ENCODE measurements at regions not wholly inside any gene's neighbourhood (a gene's known extent, or its start where the extent isn't known, plus 50 kb on each side); places are given as distances from the start of the nearest gene placed in this dataset.
A peak's percentile ranks its signal among the peaks of the same experiment; 100 is the strongest.
"Not testable (repeated sequence)": the region's sequence is repeated elsewhere in the genome, so short reads cannot be mapped to it uniquely, and the experiment has no call there.

- no peak for DNase-seq (ENCODE audit: low read depth)
These were observed 142.7 kb upstream of the FZD8 start for GRCh38 chr10:35784751-35785150.

- DNase-seq (ENCODE audit: low read depth), result peak; percentile 18
These were observed 141.3 kb upstream of the FZD8 start for GRCh38 chr10:35783305-35783838.

- DNase-seq (ENCODE audit: low read depth), result peak; percentile 16
These were observed 139.5 kb upstream of the FZD8 start for GRCh38 chr10:35781643-35782035.

DNA sequence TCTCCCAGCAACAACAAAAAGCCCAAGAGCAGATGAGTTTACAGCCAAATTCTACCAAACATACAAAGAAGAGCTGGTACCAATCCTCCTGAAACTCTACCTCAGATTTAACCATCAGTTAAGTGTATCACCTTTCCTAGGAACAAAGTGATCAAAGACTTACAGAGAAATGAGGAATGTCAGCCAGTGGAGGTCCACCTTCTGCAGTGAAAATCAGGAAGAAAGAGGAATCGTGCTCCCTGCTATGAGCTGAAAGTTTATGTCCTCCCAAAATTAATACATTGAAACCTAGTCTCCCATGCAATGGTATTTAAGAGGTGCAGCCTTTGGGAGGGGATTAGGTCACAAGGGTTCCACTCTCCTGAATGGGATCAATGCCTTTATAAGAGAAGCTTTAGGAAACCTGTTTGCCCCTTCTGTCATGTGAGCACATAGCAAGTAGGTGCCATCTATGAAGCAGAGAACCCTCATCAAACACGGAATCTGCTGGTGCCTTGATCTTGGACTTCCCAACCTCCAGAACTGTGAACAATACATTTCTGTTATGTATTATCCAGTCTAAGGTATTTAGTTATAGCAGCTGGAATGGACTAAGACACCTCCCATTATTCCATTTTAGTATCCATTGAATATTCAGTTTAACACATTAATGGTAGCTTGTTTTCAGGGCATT lies 139.0 kb upstream of the FZD8 start:
- DNase-seq (ENCODE audit: low read depth), result no peak

- DNase-seq (ENCODE audit: low read depth), result no peak
These were observed 136.2 kb upstream of the FZD8 start for GRCh38 chr10:35778306-35778705.

GRCh38 chr10:35776557-35776956 lies 134.5 kb upstream of the FZD8 start:
- DNase-seq (ENCODE audit: low read depth), result not testable (repeated sequence)

- DNase-seq (ENCODE audit: low read depth), result no peak
These were observed 132.0 kb upstream of the FZD8 start for GRCh38 chr10:35774109-35774508.

DNA sequence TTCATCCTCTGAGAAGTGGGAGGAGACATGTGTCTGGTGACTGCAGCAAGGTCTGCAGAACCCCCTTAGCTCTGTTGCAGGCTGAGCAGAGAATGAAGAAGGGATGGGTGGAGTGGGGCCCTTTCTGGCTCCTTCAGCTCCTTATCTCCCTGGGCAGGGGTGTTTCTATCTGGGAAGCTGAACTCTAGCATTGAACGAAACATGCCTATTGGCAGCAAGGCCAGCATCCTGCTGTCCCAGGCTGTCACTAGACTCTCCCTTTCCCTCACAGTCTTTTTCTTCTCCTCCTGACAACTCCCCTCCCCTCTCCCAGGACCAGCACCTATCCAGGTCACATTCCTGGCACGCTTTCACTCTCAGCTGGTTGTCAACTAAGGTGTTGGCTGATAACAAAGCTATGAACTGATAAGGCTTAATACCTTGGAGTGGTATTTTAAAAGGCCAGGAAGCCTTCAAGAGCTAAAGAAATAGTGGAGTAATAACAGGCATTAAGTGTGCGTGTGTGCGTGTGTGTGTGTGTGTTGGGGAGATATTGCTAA lies 128.8 kb upstream of the FZD8 start:
- no peak for DNase-seq (ENCODE audit: low read depth)

- no peak for DNase-seq (ENCODE audit: low read depth)
These were observed 127.7 kb upstream of the FZD8 start for GRCh38 chr10:35769795-35770194.

DNA sequence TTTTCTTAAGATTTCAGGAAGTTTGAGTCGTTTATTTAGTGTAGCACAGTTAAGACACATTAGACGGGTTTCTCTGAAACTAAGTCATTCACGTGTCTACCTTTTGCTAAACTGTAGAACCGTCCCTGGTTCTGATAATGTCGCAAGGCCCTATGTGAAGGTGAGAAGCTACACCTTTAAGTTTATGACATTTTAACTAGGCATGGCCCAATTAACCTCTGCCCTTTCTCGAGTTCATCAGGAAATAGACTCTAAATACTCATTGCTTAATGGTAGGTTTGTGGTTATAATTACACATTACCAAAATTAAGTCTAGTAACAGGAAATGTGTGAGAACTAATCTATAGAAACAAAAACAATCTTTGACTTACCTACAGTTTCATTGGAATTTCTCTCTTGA lies 126.6 kb upstream of the FZD8 start:
- DNase-seq (ENCODE audit: low read depth), result no peak

GRCh38 chr10:35768011-35768410 lies 125.9 kb upstream of the FZD8 start:
- peak; percentile 12 for DNase-seq (ENCODE audit: low read depth)

DNA sequence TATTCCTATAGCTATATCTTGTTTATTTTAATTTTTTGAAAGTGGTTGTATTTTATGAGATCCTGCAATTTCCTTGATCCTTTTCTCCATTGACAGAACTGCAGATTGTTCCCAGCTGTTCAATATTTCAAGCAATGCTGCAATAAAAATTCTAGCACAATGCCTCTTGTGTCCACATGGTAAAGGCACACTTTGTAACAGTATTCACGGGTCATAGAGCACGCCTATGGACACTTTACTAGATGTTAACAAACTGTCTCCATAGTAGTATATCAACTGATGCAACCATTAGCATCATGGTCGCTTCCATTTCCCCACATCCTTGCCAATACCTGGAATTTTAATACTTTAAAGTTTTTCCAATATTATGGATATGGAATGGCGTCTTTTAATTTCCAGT lies 123.9 kb upstream of the FZD8 start:
- no peak for DNase-seq (ENCODE audit: low read depth)

GRCh38 chr10:35765066-35765527 lies 123.0 kb upstream of the FZD8 start:
- DNase-seq (ENCODE audit: low read depth), result peak; percentile 14

GRCh38 chr10:35762311-35763030 lies 120.4 kb upstream of the FZD8 start:
- no peak for DNase-seq (ENCODE audit: low read depth)

DNA sequence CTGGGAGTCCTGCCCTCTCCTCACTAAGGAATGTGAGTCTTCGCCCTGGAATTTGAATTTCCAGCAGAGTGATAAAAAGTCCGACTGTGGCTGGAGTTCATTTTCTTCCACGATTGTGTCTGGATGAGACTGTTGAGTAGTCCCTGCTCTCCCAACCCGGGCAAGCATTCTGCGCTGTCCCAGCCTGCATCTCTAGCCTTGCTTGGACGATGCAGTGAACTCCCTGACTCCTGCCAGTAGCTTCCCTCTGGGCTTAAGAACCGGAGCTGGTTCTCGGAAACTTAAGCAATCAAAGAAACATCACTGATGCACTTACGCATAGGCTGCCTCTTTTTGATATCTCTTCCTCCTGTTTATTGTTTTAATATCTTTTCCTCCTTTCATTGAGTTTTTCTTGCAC lies 116.0 kb upstream of the FZD8 start:
- peak; percentile 21 for DNase-seq (ENCODE audit: low read depth)

- no peak for DNase-seq (ENCODE audit: low read depth)
These were observed 112.4 kb upstream of the FZD8 start for GRCh38 chr10:35754519-35754918.

DNA sequence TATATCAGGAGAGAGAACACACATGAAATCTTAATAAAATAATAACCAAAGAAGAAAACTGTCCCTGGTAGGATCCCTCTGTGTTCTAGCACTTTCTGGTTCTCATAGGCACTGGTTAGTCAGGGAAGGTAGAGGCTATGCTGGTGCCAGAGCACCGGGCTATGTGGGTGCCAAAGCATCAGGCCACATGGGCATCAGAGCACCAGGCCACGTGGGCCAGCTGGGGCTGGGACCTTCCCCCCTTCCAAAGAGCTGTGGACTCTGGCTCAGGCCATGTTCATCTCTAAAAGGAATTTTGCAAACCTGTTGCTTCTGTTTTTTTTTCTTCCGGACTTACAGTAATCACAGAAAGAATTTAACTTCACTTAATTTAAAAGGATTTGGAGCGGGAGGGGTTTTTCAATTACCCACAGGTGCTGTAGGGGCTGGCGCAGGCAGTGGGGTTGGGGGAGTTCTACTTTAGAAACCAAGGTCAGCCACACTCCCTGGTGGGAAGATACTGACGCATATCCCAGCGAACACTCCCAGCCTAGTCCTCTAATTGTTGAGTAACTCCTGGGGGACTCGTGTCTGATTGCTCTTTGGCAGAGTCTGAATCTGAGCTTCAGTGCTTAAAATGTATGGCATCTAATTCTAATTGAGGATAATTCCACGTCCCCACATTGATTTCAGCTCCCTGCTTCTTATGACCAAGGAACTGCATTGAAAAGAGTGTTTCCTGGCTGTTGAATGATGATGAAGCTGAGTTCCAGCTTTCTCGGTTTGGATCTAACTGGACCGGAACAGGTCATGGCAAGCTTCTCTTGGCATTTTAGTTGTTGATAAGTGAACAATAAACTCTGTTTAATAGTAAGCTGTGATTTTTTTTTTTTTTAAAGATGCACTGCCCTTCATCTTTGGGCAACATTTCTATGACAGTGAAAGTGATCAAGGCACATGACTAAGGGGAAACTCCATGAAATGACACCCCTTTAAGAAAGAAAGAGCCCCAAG lies 110.7 kb upstream of the FZD8 start:
- peak; percentile 26 for DNase-seq (ENCODE audit: low read depth)

GRCh38 chr10:35751347-35751746 lies 109.3 kb upstream of the FZD8 start:
- DNase-seq (ENCODE audit: low read depth), result no peak

DNA sequence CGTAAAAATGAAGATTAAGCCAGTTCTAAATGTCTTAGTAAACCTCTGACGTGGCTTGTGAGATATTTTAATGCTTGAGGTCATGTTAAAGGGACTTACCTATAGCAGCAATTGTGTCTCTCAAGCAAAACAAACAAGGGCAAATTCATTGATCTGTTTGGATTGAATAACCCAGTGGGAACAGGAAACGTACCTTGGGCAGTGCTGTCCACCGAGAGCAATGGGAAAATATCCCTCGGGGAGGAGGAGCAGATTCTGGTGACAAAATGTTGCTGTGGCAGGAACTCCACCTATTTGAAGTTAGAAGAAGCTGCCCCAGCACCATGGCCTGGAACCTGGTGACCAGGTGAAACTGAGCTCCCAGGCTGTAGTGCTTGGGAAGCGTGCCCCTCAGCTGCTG lies 107.1 kb upstream of the FZD8 start:
- no peak for DNase-seq (ENCODE audit: low read depth)

GRCh38 chr10:35745617-35746403 lies 103.7 kb upstream of the FZD8 start:
- DNase-seq (ENCODE audit: low read depth), result no peak

- DNase-seq (ENCODE audit: low read depth), result no peak
These were observed 101.8 kb upstream of the FZD8 start for GRCh38 chr10:35743851-35744250.

Data from amniotic epithelial cell (primary cell).